ENCODE measurements at regions not wholly inside any gene's neighbourhood (a gene's known extent, or its start where the extent isn't known, plus 50 kb on each side); places are given as distances from the start of the nearest gene placed in this dataset.

- Histone ChIP-seq H3K36me3 (no peaks in the 10 kb centered on the region), H3K4me1 (no peaks in the 10 kb centered on the region), H3K27ac (no peak overlapping the region), H3K4me3 (no peak overlapping the region), H3K27me3 (no peaks in the 10 kb centered on the region), H3K9me3 (no peaks in the 10 kb centered on the region)
- intact Hi-C loops (cut with DNase I), result no loop called here
- no peak for TF ChIP-seq POLR2AphosphoS5 (IDR thresholded peaks at IDR 0.05; ENCODE audit: insufficient read depth in 1 of 2, low read depth in 1 of 2)
- no peak for TF ChIP-seq CTCF (IDR thresholded peaks at IDR 0.05)
- no peak for TF ChIP-seq POLR2A (IDR thresholded peaks at IDR 0.05)
- DNase-seq (ENCODE audit: extremely low spot score in 2 of 2), result no peak
These were observed 91.6 kb upstream of the KLHL25 start for GRCh38 chr15:85886309-85886811.

- Histone ChIP-seq H3K36me3 (no peaks in the 10 kb centered on the region), H3K27ac (no peak overlapping the region), H3K4me1 (no peaks in the 10 kb centered on the region), H3K4me3 (no peak overlapping the region), H3K9me3 (no peaks in the 10 kb centered on the region), H3K27me3 (no peaks in the 10 kb centered on the region)
- no peak for DNase-seq (ENCODE audit: extremely low spot score in 2 of 2)
- TF ChIP-seq POLR2AphosphoS5 (IDR thresholded peaks at IDR 0.05; ENCODE audit: insufficient read depth in 1 of 2, low read depth in 1 of 2), result no peak
- no peak for TF ChIP-seq CTCF (IDR thresholded peaks at IDR 0.05)
- no peak for TF ChIP-seq POLR2A (IDR thresholded peaks at IDR 0.05)
- intact Hi-C loops (cut with DNase I), result no loop called here
These were observed 95.4 kb upstream of the KLHL25 start for GRCh38 chr15:85889956-85890619.

- TF ChIP-seq POLR2A (IDR thresholded peaks at IDR 0.05), result no peak
- DNase-seq (ENCODE audit: extremely low spot score in 2 of 2), result no peak
- Histone ChIP-seq H3K36me3 (no peaks in the 10 kb centered on the region), H3K27me3 (no peaks in the 10 kb centered on the region), H3K9me3 (no peaks in the 10 kb centered on the region), H3K4me1 (no peaks in the 10 kb centered on the region), H3K4me3 (no peak overlapping the region), H3K27ac (no peak overlapping the region)
- intact Hi-C loops (cut with DNase I), result no loop called here
These were observed 95.9 kb upstream of the KLHL25 start for GRCh38 chr15:85890620-85890980.

- no peaks in the 10 kb centered on the region for H3K9me3 ChIP-seq
- intact Hi-C loops (cut with DNase I), result no loop called here
These were observed 96.7 kb upstream of the KLHL25 start for GRCh38 chr15:85891470-85891869.

GRCh38 chr15:85892232-85892631 lies 97.5 kb upstream of the KLHL25 start:
- Histone ChIP-seq H3K4me3 (no peak overlapping the region), H3K27ac (no peak overlapping the region), H3K4me1 (no peaks in the 10 kb centered on the region), H3K27me3 (no peaks in the 10 kb centered on the region), H3K9me3 (no peaks in the 10 kb centered on the region), H3K36me3 (no peaks in the 10 kb centered on the region)
- intact Hi-C loops (cut with DNase I), result no loop called here
- no peak for TF ChIP-seq CTCF (IDR thresholded peaks at IDR 0.05)
- DNase-seq (ENCODE audit: extremely low spot score in 2 of 2), result no peak

More at GRCh38 chr15:85891470-85891869, 96.7 kb upstream of the KLHL25 start:
- no peak for DNase-seq (ENCODE audit: extremely low spot score in 2 of 2)
- TF ChIP-seq POLR2AphosphoS5 (IDR thresholded peaks at IDR 0.05; ENCODE audit: insufficient read depth in 1 of 2, low read depth in 1 of 2) (no peak), CTCF (IDR thresholded peaks at IDR 0.05) (no peak)
- no peaks in the 10 kb centered on the region for H3K27me3 ChIP-seq
- H3K36me3 ChIP-seq, result no peaks in the 10 kb centered on the region
- no peaks in the 10 kb centered on the region for H3K4me1 ChIP-seq
- no peak overlapping the region for H3K4me3 ChIP-seq
- H3K27ac ChIP-seq, result no peak overlapping the region
